Spleen (tissue), 11 donors: ENCODE measurements at regions not wholly inside any gene's neighbourhood (a gene's known extent, or its start where the extent isn't known, plus 50 kb on each side); places are given as distances from the start of the nearest gene placed in this dataset.

Experiments
- DNase-seq: peaks from one replicate; pipeline ENCODE4 v3.0.0-alpha.2; 2020
- H3K27ac ChIP-seq, 8 donors: fragments of 200-600 bp; sonication (generic) in 7 of 8; 1 replicate in 4 of 8; 2 replicates in 4 of 8; pipeline versions ENCODE4 v1.5.0 to v1.8.0; 2016 to 2021; ENCODE audit warnings: inconsistent platforms in 4 of 8, mild to moderate bottlenecking in 4 of 8, moderate library complexity in 1 of 8
- H3K27me3 ChIP-seq, 7 donors: fragments of 200-600 bp; sonication (generic) in 6 of 7; replicated peaks in 1 of 7; 1 replicate in 4 of 7; 2 replicates in 3 of 7; pipeline versions ENCODE4 v1.5.0 to v1.8.0; 2016 to 2021; ENCODE audit warnings: inconsistent platforms in 3 of 7, mild to moderate bottlenecking in 1 of 7
- H3K36me3 ChIP-seq, 6 donors: fragments of 200-600 bp; sonication (generic) in 5 of 6; 1 replicate in 4 of 6; 2 replicates in 2 of 6; pipeline versions ENCODE4 v1.5.0 to v1.8.0; 2016 to 2021; ENCODE audit warnings: inconsistent platforms in 2 of 6
- H3K4me1 ChIP-seq, 6 donors: fragments of 200-600 bp; sonication (generic) in 5 of 6; 1 replicate in 3 of 6; 2 replicates in 3 of 6; pipeline versions ENCODE4 v1.5.0 to v1.8.0; 2016 to 2021; ENCODE audit warnings: inconsistent platforms in 3 of 6
- H3K4me3 ChIP-seq, 8 donors: fragments of 200-600 bp; sonication (generic) in 7 of 8; 1 replicate in 4 of 8; 2 replicates in 4 of 8; pipeline versions ENCODE4 v1.5.0 to v1.8.0; 2016 to 2021; ENCODE audit warnings: inconsistent platforms in 4 of 8, mild to moderate bottlenecking in 4 of 8, moderate library complexity in 2 of 8
- H3K9me3 ChIP-seq, 8 donors: fragments of 200-600 bp; sonication (generic) in 7 of 8; 1 replicate in 4 of 8; 2 replicates in 4 of 8; pipeline versions ENCODE4 v1.5.0 to v1.8.0; 2016 to 2021; ENCODE audit warnings: inconsistent platforms in 4 of 8
- POLR2A ChIP-seq, 3 donors: fragments of 450-650 bp; IDR thresholded peaks; one replicate each; pipeline ENCODE4 v1.5.1; 2017; ENCODE audit warnings: antibody characterized with exemption in 3 of 3, mild to moderate bottlenecking in 1 of 3
- POLR2AphosphoS5 ChIP-seq, 3 donors: sonication (generic); formaldehyde crosslinking; IDR thresholded peaks; one replicate each; pipeline ENCODE4 v1.5.1; 2017; ENCODE audit warnings: antibody characterized with exemption in 3 of 3
- WGBS, 5 donors: extraction: QIAGEN DNeasy Blood & Tissue Kit in 3 of 5; methylation state at CpG; one replicate each; pipeline versions ENCODE4 v1.1.5 to v1.1.7; 2013 to 2018; 5-methylcytosine and 5-hydroxymethylcytosine counted together
- intact Hi-C: fragments of 100-400 bp; cut with DNase I; formaldehyde crosslinking; loops from one replicate; pipeline ENCODE4 v1.15.0; 2023; ENCODE audit warnings: low total_unique reads
- TF ChIP-seq, protein P1 (sequence below), 11 experiments: fragments of 200-600 bp in 7 of 11; fragments of 450-650 bp in 4 of 11; sonication (generic) in 4 of 11; IDR thresholded peaks in 8 of 11; conservative IDR thresholded peaks in 3 of 11; 1 replicate in 7 of 11; 2 replicates in 4 of 11; pipeline versions ENCODE4 v1.4.0 to v1.8.0; 2016 to 2021; ENCODE audit warnings: antibody characterized with exemption in 11 of 11, inconsistent platforms in 4 of 11, mild to moderate bottlenecking in 1 of 11
- donor health status: healthy with polysubstance abuse.
- donor health status: DM: no; HTN: no; CAD: no; lungs with moderate emphysema.
- donor health status: DM: no; HTN: no; CAD: no.
- donor health status: Bipolar disorder and iron deficiency.
- donor health status: healthy.
- donor health status: DM: no; HTN: no; CAD: no.
- donor health status: DM: yes; HTN: yes; CAD: no.

DNA sequence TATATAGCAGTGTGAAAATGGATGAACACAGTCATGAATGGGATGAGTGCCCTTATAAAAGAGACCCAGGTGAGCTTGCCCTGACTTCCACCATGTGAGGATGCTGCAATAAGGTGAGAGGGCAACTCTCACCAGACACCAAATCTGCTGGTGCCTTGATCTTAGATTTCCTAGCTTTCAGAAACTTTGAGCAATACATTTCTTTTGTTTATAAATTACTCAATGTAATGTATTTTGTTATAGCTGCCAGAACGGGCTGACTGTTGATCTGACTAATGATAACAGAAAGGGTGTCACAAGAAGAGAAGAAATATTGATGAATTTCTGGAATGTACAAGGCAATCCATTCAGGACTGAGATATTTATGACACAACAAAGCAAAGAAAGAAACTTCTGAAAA, 180.5 kb downstream of the MCHR2 start:
- H3K4me1 ChIP-seq, result no peaks in the 10 kb centered on the region
- TF ChIP-seq POLR2AphosphoS5 (IDR thresholded peaks at IDR 0.05) (no peak), POLR2A (IDR thresholded peaks at IDR 0.05) (no peak)
- TF ChIP-seq, protein P1, sequence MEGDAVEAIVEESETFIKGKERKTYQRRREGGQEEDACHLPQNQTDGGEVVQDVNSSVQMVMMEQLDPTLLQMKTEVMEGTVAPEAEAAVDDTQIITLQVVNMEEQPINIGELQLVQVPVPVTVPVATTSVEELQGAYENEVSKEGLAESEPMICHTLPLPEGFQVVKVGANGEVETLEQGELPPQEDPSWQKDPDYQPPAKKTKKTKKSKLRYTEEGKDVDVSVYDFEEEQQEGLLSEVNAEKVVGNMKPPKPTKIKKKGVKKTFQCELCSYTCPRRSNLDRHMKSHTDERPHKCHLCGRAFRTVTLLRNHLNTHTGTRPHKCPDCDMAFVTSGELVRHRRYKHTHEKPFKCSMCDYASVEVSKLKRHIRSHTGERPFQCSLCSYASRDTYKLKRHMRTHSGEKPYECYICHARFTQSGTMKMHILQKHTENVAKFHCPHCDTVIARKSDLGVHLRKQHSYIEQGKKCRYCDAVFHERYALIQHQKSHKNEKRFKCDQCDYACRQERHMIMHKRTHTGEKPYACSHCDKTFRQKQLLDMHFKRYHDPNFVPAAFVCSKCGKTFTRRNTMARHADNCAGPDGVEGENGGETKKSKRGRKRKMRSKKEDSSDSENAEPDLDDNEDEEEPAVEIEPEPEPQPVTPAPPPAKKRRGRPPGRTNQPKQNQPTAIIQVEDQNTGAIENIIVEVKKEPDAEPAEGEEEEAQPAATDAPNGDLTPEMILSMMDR (IDR thresholded peaks at IDR 0.05 in 8 of 11, conservative IDR thresholded peaks at IDR 0.05 in 3 of 11), result no peak

DNA sequence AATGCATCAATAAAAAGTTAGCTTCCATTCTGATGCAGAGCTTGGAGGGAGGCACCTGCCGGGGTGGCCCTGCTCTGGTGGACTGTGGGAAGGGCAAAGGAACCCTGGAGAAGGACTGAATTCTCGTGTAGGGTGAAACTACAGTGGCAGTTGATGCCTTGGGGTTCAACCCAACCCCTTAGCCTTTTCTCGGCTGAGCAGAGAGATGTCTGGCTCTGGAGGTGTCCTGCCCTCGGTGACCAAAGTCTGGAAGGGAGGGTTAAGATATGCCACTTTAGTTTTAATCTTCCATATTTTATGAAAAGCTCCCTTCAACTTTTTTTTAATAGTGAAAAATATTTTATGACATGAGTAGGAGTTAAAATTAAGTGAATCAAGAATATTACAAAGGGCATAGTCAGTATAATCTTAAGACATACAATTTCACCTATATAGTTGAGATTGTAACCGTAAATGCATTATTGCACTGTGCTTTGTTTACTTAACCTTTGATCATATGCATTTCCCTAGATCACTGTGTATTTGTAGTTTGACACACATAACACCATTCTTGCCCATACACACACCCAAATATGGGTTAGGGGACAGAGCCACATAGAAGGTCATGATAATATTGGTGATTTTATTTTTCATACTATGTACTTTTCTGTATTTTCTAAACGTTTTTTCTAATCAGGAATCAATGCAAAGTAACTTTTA, 179.6 kb downstream of the MCHR2 start:
- no peaks in the 10 kb centered on the region for H3K36me3 ChIP-seq
- TF ChIP-seq POLR2A (IDR thresholded peaks at IDR 0.05) (no peak), POLR2AphosphoS5 (IDR thresholded peaks at IDR 0.05) (no peak)
- TF ChIP-seq, protein P1 (IDR thresholded peaks at IDR 0.05 in 8 of 11, conservative IDR thresholded peaks at IDR 0.05 in 3 of 11), result no peak
- H3K27me3 ChIP-seq, result peaks cover 0 to 9% (median 0%) of the 10 kb centered on the region in 7 donors
- H3K4me3 ChIP-seq, result no peak overlapping the region
- intact Hi-C loops, result no loop called here
- no peak for DNase-seq
- WGBS, 5 donors, result 61 to 77% (median 73%) methylated on average over 6 of the region's 6 CpGs
- H3K9me3 ChIP-seq, result no peaks in the 10 kb centered on the region
- no peaks in the 10 kb centered on the region for H3K4me1 ChIP-seq
- H3K27ac ChIP-seq, result no peak overlapping the region

More for the DNA sequence above, 180.5 kb downstream of the MCHR2 start:
- H3K9me3 ChIP-seq, result no peaks in the 10 kb centered on the region
- H3K27me3 ChIP-seq, result peaks cover 0 to 10% (median 0%) of the 10 kb centered on the region in 7 donors
- no peak overlapping the region for H3K4me3 ChIP-seq
- no peak overlapping the region for H3K27ac ChIP-seq
- intact Hi-C loops, result no loop called here
- WGBS, 5 donors, result 0 to 56% (median 38%) methylated on average over 1 of the region's 1 CpG
- DNase-seq, result no peak
- no peaks in the 10 kb centered on the region for H3K36me3 ChIP-seq

DNA sequence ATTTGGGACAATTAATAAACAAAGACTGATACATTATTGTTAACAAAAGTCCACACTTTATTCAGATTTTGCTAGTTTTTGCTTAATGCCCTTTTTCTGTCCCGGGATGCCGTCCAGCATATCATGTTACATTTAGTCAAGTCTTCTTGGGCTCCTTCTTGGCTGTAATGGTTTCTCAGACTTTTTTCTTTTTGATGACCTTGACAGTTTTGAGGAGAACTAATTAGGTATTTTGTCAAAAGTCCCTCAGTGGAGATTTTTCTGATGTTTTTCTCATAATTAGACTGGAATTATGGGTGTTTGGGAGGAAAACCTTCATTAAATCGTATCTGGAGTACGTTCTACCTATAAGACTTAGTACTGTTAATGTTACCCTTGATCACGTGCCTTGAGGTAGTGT, 177.2 kb downstream of the MCHR2 start:
- H3K4me1 ChIP-seq, result no peaks in the 10 kb centered on the region
- no peaks in the 10 kb centered on the region for H3K9me3 ChIP-seq
- WGBS, 5 donors, result 77 to 91% (median 88%) methylated on average over 5 of the region's 5 CpGs
- no peak overlapping the region for H3K4me3 ChIP-seq
- intact Hi-C loops, result no loop called here
- no peak for DNase-seq
- no peaks in the 10 kb centered on the region for H3K36me3 ChIP-seq
- TF ChIP-seq POLR2A (IDR thresholded peaks at IDR 0.05), result no peak
- TF ChIP-seq, protein P1 (IDR thresholded peaks at IDR 0.05 in 8 of 11, conservative IDR thresholded peaks at IDR 0.05 in 3 of 11), result no peak
- TF ChIP-seq POLR2AphosphoS5 (IDR thresholded peaks at IDR 0.05), result no peak
- no peak overlapping the region for H3K27ac ChIP-seq
- H3K27me3 ChIP-seq, result peaks cover 0 to 21% (median 0%) of the 10 kb centered on the region in 7 donors

DNA sequence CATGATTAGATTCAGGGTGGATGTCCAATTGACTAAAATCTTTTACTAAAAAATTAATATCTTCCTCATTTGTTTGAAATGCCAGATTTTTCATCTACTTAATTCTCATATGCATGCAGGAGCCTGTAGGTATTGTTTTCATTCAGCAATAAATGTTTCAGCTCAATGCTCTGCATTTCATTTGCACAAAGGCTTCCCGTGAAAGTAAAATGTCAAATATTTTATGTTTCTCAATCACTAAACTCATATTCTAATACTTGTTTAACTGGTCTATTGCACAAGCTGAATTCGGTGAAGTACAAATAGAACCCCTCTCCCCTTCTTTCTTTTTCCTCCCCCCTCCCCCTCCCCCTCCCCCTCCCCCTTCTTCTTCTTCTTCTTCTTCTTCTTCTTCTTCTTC, 175.9 kb downstream of the MCHR2 start:
- Histone ChIP-seq H3K4me1 (peaks cover 0 to 2% (median 0%) of the 10 kb centered on the region in 6 donors), H3K36me3 (no peaks in the 10 kb centered on the region), H3K4me3 (no peak overlapping the region), H3K27ac (no peak overlapping the region), H3K27me3 (peaks cover 0 to 35% (median 12%) of the 10 kb centered on the region in 7 donors), H3K9me3 (no peaks in the 10 kb centered on the region)
- WGBS, 5 donors, result 69 to 86% (median 85%) methylated on average over 2 of the region's 2 CpGs
- no peak for TF ChIP-seq POLR2A (IDR thresholded peaks at IDR 0.05)
- TF ChIP-seq POLR2AphosphoS5 (IDR thresholded peaks at IDR 0.05), result no peak
- TF ChIP-seq, protein P1 (IDR thresholded peaks at IDR 0.05 in 8 of 11, conservative IDR thresholded peaks at IDR 0.05 in 3 of 11), result no peak
- intact Hi-C loops, result no loop called here
- DNase-seq, result no peak
